ENCODE measurements at regions not wholly inside any gene's neighbourhood (a gene's known extent, or its start where the extent isn't known, plus 50 kb on each side); places are given as distances from the start of the nearest gene placed in this dataset.
A peak's percentile ranks its signal among the peaks of the same experiment; 100 is the strongest.

DNA sequence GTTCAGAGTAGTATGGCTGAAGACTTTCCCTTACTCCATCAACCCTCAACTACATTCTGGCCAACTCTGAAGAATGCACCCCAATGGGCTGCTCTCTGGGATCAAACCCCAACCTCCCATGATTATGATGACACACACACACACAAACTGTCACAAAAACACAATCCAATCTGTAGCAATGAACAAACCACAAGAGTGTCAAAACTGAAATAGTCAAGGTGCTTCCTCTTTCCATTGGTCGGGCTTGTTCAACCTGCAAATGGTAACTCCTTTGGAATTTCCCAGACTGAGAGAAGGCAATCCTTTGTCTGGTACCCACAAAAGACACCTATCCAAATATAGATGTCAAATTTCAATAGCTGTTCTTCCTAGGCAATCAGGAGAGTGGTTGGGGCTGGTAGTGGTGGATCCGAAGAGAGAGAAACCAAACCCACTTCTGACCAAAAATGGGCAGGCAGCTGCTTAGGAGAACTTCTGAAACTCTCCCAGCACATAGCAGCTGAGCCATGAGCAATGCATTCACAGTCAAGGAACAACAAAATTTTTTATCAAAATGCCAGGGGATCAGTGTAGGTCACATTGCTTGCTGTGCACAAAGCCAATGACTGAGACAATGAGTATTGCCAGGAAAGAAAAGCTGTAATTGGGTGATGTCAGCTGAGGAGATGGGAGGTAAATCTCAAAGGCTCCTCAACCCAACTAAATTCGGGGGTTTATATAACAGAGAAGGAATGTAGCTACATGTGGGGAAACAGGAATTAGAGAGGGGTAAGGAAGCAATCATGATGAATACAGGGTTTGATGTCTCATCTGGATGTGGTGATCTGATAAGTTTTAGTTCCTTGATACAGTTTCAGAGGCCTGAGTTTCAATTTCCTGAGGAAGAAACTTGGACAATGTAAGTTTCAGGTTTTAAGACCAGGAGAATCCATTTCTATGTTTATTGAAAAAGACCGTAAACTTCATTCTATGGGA lies 191.4 kb downstream of the KITLG start (continued):
- peak; percentile 83 for TF ChIP-seq RELB (IDR thresholded peaks at IDR 0.05; ENCODE audit: low read depth)
- TF ChIP-seq WRNIP1 (IDR thresholded peaks at IDR 0.05; ENCODE audit: borderline replicate concordance, low read depth, low read length) = no peak
- TF ChIP-seq, protein P1, sequence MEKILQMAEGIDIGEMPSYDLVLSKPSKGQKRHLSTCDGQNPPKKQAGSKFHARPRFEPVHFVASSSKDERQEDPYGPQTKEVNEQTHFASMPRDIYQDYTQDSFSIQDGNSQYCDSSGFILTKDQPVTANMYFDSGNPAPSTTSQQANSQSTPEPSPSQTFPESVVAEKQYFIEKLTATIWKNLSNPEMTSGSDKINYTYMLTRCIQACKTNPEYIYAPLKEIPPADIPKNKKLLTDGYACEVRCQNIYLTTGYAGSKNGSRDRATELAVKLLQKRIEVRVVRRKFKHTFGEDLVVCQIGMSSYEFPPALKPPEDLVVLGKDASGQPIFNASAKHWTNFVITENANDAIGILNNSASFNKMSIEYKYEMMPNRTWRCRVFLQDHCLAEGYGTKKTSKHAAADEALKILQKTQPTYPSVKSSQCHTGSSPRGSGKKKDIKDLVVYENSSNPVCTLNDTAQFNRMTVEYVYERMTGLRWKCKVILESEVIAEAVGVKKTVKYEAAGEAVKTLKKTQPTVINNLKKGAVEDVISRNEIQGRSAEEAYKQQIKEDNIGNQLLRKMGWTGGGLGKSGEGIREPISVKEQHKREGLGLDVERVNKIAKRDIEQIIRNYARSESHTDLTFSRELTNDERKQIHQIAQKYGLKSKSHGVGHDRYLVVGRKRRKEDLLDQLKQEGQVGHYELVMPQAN (conservative IDR thresholded peaks at IDR 0.05) = 0 out of 2 replicates have a peak, but pooled peaks have one; percentile 10
- TF ChIP-seq KAT2A (conservative IDR thresholded peaks at IDR 0.05; ENCODE audit: control insufficient read depth, low read depth, low read length) = no peak
- TF ChIP-seq MXI1 (IDR thresholded peaks at IDR 0.05; ENCODE audit: low read depth, low read length) = no peak
- peak; percentile 52; the same call in 1 of the 2 replicates for TF ChIP-seq CREM (IDR thresholded peaks at IDR 0.05; ENCODE audit: low read depth)
- TF ChIP-seq CBFB (IDR thresholded peaks at IDR 0.05; ENCODE audit: low read depth) = 0 out of 2 replicates have a peak, but pooled peaks have one; percentile 25
- TF ChIP-seq, protein P2, sequence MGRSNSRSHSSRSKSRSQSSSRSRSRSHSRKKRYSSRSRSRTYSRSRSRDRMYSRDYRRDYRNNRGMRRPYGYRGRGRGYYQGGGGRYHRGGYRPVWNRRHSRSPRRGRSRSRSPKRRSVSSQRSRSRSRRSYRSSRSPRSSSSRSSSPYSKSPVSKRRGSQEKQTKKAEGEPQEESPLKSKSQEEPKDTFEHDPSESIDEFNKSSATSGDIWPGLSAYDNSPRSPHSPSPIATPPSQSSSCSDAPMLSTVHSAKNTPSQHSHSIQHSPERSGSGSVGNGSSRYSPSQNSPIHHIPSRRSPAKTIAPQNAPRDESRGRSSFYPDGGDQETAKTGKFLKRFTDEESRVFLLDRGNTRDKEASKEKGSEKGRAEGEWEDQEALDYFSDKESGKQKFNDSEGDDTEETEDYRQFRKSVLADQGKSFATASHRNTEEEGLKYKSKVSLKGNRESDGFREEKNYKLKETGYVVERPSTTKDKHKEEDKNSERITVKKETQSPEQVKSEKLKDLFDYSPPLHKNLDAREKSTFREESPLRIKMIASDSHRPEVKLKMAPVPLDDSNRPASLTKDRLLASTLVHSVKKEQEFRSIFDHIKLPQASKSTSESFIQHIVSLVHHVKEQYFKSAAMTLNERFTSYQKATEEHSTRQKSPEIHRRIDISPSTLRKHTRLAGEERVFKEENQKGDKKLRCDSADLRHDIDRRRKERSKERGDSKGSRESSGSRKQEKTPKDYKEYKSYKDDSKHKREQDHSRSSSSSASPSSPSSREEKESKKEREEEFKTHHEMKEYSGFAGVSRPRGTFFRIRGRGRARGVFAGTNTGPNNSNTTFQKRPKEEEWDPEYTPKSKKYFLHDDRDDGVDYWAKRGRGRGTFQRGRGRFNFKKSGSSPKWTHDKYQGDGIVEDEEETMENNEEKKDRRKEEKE (IDR thresholded peaks at IDR 0.05) = no peak
- no peak for TF ChIP-seq ZBTB40 (IDR thresholded peaks at IDR 0.05; ENCODE audit: borderline replicate concordance)
- TF ChIP-seq MYB (IDR thresholded peaks at IDR 0.05; ENCODE audit: borderline replicate concordance, low read depth, low read length) = no peak
- TF ChIP-seq, protein P3, sequence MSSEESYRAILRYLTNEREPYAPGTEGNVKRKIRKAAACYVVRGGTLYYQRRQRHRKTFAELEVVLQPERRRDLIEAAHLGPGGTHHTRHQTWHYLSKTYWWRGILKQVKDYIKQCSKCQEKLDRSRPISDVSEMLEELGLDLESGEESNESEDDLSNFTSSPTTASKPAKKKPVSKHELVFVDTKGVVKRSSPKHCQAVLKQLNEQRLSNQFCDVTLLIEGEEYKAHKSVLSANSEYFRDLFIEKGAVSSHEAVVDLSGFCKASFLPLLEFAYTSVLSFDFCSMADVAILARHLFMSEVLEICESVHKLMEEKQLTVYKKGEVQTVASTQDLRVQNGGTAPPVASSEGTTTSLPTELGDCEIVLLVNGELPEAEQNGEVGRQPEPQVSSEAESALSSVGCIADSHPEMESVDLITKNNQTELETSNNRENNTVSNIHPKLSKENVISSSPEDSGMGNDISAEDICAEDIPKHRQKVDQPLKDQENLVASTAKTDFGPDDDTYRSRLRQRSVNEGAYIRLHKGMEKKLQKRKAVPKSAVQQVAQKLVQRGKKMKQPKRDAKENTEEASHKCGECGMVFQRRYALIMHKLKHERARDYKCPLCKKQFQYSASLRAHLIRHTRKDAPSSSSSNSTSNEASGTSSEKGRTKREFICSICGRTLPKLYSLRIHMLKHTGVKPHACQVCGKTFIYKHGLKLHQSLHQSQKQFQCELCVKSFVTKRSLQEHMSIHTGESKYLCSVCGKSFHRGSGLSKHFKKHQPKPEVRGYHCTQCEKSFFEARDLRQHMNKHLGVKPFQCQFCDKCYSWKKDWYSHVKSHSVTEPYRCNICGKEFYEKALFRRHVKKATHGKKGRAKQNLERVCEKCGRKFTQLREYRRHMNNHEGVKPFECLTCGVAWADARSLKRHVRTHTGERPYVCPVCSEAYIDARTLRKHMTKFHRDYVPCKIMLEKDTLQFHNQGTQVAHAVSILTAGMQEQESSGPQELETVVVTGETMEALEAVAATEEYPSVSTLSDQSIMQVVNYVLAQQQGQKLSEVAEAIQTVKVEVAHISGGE (CRISPR knock-in tag; IDR thresholded peaks at IDR 0.05) = no peak
- no peak for TF ChIP-seq ZBED1 (IDR thresholded peaks at IDR 0.05; ENCODE audit: borderline replicate concordance)
